22Rv1 (cell line): ENCODE measurements at regions not wholly inside any gene's neighbourhood (a gene's known extent, or its start where the extent isn't known, plus 50 kb on each side); places are given as distances from the start of the nearest gene placed in this dataset.

Experiments
- ZFX ChIP-seq: fragments of 450-650 bp; IDR thresholded peaks from 2 replicates; pipeline ENCODE4 v1.6.1; 2017; ENCODE audit warnings: antibody characterized with exemption, borderline replicate concordance
- TF ChIP-seq, protein P1 (sequence below): fragments of 450-650 bp; IDR thresholded peaks from 2 replicates; pipeline ENCODE4 v1.5.1; 2017; ENCODE audit warnings: mild to moderate bottlenecking

DNA sequence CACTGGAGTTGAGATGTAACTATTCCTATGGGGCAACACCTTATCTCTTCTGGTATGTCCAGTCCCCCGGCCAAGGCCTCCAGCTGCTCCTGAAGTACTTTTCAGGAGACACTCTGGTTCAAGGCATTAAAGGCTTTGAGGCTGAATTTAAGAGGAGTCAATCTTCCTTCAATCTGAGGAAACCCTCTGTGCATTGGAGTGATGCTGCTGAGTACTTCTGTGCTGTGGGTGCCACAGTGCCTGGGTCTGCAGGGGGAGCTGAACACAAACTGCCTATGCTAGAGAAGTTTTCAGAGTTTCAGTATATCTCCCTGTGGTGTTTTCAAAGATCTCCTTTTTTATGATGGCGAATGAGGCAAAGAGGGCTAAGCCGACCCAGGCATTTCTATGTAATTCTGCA, 179.2 kb upstream of the OR4E1 start:
- TF ChIP-seq, protein P1, sequence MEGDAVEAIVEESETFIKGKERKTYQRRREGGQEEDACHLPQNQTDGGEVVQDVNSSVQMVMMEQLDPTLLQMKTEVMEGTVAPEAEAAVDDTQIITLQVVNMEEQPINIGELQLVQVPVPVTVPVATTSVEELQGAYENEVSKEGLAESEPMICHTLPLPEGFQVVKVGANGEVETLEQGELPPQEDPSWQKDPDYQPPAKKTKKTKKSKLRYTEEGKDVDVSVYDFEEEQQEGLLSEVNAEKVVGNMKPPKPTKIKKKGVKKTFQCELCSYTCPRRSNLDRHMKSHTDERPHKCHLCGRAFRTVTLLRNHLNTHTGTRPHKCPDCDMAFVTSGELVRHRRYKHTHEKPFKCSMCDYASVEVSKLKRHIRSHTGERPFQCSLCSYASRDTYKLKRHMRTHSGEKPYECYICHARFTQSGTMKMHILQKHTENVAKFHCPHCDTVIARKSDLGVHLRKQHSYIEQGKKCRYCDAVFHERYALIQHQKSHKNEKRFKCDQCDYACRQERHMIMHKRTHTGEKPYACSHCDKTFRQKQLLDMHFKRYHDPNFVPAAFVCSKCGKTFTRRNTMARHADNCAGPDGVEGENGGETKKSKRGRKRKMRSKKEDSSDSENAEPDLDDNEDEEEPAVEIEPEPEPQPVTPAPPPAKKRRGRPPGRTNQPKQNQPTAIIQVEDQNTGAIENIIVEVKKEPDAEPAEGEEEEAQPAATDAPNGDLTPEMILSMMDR: no peak
- no peak for TF ChIP-seq ZFX
